OCI-LY7 (cell line): ENCODE measurements at regions not wholly inside any gene's neighbourhood (a gene's known extent, or its start where the extent isn't known, plus 50 kb on each side); places are given as distances from the start of the nearest gene placed in this dataset.

Experiments
- BruUV-seq: library from RNA; stranded (reverse); fragments of 400-500 nt; replicated peaks from 2 replicates; lab custom pipeline; 2021; lab: Mats Ljungman, UMichigan
- CTCF ChIA-PET: fragments of 300-600 bp; sonication (Branson Sonifier 250); formaldehyde crosslinking; loops from one replicate; lab custom pipeline; 2022; ENCODE audit warnings: antibody characterized with exemption; ENCODE audit not compliant: unreplicated experiment; lab: Charles Lee
- POLR2A ChIA-PET: fragments of 300-600 bp; sonication (Branson Sonifier 250); formaldehyde crosslinking; loops from one replicate; lab custom pipeline; 2022; ENCODE audit warnings: antibody characterized with exemption; lab: Charles Lee
- DNase-seq: peaks from one replicate; pipeline ENCODE4 v3.0.0-alpha.2; 2015; ENCODE audit warnings: low spot score
- H2AFZ ChIP-seq: fragments of 200-600 bp; sonication (generic), shearing (Covaris generic); 2 replicates; pipeline ENCODE4 v1.6.1; 2014; ENCODE audit warnings: mild to moderate bottlenecking, antibody characterized with exemption, low read length, moderate library complexity
- H3K27ac ChIP-seq: fragments of 200-600 bp; sonication (generic); 2 replicates; pipeline ENCODE4 v1.5.1; 2014; ENCODE audit warnings: mixed run types, low read depth, mild to moderate bottlenecking, moderate library complexity, low read length, inconsistent platforms; ENCODE audit not compliant: poor library complexity, severe bottlenecking
- H3K36me3 ChIP-seq: fragments of 200-600 bp; sonication (generic); 2 replicates; pipeline ENCODE4 v1.6.1; 2014; ENCODE audit warnings: mild to moderate bottlenecking, antibody characterized with exemption, low read length, moderate library complexity, mixed read lengths; ENCODE audit not compliant: insufficient read depth
- H3K4me1 ChIP-seq: fragments of 200-600 bp; sonication (generic); 2 replicates; pipeline ENCODE4 v1.5.1; 2014; ENCODE audit warnings: mild to moderate bottlenecking, low read length; ENCODE audit not compliant: insufficient read depth, poor library complexity, severe bottlenecking
- H3K4me2 ChIP-seq: fragments of 200-600 bp; sonication (generic); 2 replicates; pipeline ENCODE4 v1.6.1; 2014; ENCODE audit warnings: mild to moderate bottlenecking, low read length
- H3K4me3 ChIP-seq: fragments of 200-600 bp; sonication (generic); 2 replicates; pipeline ENCODE4 v1.5.1; 2014; ENCODE audit warnings: mild to moderate bottlenecking, low read depth, low read length; ENCODE audit not compliant: poor library complexity, severe bottlenecking
- H3K79me2 ChIP-seq: fragments of 200-600 bp; sonication (generic); 2 replicates; pipeline ENCODE4 v1.6.1; 2016; ENCODE audit warnings: low read depth, mild to moderate bottlenecking, low read length, moderate library complexity, mixed read lengths; ENCODE audit not compliant: insufficient read depth
- H3K9me2 ChIP-seq: fragments of 200-600 bp; sonication (generic); 2 replicates; pipeline ENCODE4 v1.6.1; 2016; ENCODE audit warnings: mild to moderate bottlenecking, low read length, mixed read lengths; ENCODE audit not compliant: insufficient read depth
- H3K9me3 ChIP-seq: fragments of 200-600 bp; sonication (generic); 2 replicates; pipeline ENCODE4 v1.6.1; 2014; ENCODE audit warnings: mild to moderate bottlenecking, mixed run types, low read length, mixed read lengths
- H4K20me1 ChIP-seq: fragments of 200-600 bp; sonication (generic); 2 replicates; pipeline ENCODE4 v1.6.1; 2014; ENCODE audit warnings: mild to moderate bottlenecking, antibody characterized with exemption, low read length, moderate library complexity, mixed read lengths; ENCODE audit not compliant: insufficient read depth
- EZH2phosphoT487 ChIP-seq: fragments of 200-600 bp; sonication (generic); IDR thresholded peaks from 2 replicates; pipeline ENCODE4 v1.6.1; 2018; ENCODE audit warnings: low read depth, borderline replicate concordance, mild to moderate bottlenecking, mixed run types, antibody characterized with exemption, low read length, moderate library complexity, mixed read lengths
- intact Hi-C: fragments of 100-400 bp; cut with micrococcal nuclease; formaldehyde crosslinking; loops from one replicate; pipeline ENCODE4 v1.10.0; 2022; ENCODE audit not compliant: unreplicated experiment
- TF ChIP-seq, protein P1 (sequence below): fragments of 200-600 bp; sonication (generic); conservative IDR thresholded peaks from 2 replicates; pipeline ENCODE4 v1.5.1; 2014; ENCODE audit warnings: mild to moderate bottlenecking, antibody characterized with exemption, low read length, moderate library complexity, mixed read lengths

DNA sequence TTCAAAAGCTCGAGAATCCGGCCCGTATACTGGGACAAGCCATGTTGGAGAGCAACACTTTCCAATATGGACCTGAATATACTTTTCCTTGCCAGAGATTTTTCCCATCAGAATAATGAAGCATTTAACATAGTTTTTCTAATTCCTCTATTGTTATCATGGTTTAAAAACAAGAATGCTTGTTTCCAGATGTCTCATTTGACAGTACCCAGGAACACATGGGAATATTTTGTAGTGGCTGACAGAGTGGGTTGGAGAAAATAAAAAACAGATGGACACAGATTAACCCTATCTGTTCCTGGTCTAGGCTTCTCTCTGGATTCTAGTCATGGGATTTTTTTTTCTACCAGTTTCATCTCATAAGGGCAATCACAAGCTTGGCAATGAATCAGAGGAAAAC lies 164.8 kb upstream of the CEP162 start:
- H3K27ac ChIP-seq, result no peak overlapping the region
- no peak for TF ChIP-seq EZH2phosphoT487
- TF ChIP-seq, protein P1, sequence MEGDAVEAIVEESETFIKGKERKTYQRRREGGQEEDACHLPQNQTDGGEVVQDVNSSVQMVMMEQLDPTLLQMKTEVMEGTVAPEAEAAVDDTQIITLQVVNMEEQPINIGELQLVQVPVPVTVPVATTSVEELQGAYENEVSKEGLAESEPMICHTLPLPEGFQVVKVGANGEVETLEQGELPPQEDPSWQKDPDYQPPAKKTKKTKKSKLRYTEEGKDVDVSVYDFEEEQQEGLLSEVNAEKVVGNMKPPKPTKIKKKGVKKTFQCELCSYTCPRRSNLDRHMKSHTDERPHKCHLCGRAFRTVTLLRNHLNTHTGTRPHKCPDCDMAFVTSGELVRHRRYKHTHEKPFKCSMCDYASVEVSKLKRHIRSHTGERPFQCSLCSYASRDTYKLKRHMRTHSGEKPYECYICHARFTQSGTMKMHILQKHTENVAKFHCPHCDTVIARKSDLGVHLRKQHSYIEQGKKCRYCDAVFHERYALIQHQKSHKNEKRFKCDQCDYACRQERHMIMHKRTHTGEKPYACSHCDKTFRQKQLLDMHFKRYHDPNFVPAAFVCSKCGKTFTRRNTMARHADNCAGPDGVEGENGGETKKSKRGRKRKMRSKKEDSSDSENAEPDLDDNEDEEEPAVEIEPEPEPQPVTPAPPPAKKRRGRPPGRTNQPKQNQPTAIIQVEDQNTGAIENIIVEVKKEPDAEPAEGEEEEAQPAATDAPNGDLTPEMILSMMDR, result no peak
- POLR2A ChIA-PET, result no interaction called here
- H3K9me2 ChIP-seq, result no peaks in the 10 kb centered on the region
- CTCF ChIA-PET, result no interaction called here
- H3K4me1 ChIP-seq, result no peaks in the 10 kb centered on the region
- H3K4me2 ChIP-seq, result no peak overlapping the region
- DNase-seq, result no peak
- H4K20me1 ChIP-seq, result no peaks in the 10 kb centered on the region
- intact Hi-C loops, result no loop called here
- H3K36me3 ChIP-seq, result no peaks in the 10 kb centered on the region
- H3K9me3 ChIP-seq, result no peaks in the 10 kb centered on the region
- H2AFZ ChIP-seq, result no peak overlapping the region
- H3K4me3 ChIP-seq, result no peak overlapping the region
- BruUV-seq, result no TSS peak
- no peaks in the 10 kb centered on the region for H3K79me2 ChIP-seq

DNA sequence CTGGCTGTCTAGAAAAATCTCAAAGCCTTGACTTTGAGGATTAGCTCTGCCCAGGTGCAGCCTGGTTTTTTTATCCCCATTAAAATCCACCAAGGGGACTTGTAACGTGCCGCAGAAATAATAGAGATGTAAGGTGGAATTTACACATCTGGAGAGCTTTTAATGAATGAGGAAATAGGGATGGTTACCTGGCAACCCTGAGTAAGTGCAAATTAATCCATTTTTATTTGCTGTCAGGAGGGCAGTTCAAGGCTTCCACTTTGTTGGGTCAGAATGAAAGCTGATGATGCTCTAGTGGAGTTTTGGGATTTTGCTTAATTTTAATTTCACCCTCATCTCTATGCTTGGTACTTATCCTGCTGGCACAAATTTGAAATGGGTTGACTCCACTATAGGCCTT lies 163.4 kb upstream of the CEP162 start:
- TF ChIP-seq, protein P1, result no peak
- no peak for TF ChIP-seq EZH2phosphoT487
- Histone ChIP-seq H2AFZ (no peak overlapping the region), H4K20me1 (no peaks in the 10 kb centered on the region), H3K9me2 (no peaks in the 10 kb centered on the region), H3K4me3 (no peak overlapping the region), H3K4me1 (no peaks in the 10 kb centered on the region), H3K79me2 (no peaks in the 10 kb centered on the region), H3K4me2 (no peak overlapping the region), H3K36me3 (no peaks in the 10 kb centered on the region), H3K27ac (no peak overlapping the region), H3K9me3 (no peaks in the 10 kb centered on the region)
- no peak for DNase-seq
- ChIA-PET CTCF (no interaction called here), POLR2A (no interaction called here)
- no TSS peak for BruUV-seq
- intact Hi-C loops, result no loop called here

DNA sequence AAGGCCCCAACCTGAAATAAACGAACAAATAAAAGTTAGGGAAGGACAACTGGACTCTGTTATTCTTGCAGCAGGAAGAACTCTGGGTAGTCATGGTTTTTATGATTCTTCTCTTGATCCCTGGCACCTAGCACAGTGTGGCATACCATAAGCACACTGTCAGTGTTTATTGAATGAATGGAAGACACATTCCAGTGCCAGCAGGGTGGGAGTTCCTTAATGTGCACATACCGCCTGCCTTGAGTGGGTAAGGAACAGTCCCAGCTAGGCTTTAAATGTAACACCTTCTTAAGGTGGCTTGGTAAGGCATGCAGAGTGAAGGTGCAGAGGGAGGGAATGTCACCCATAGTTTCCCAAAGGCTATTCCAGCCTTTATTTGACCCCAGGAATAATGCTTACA lies 162.9 kb upstream of the CEP162 start:
- no peak for DNase-seq
- Histone ChIP-seq H2AFZ (no peak overlapping the region), H4K20me1 (no peaks in the 10 kb centered on the region), H3K27ac (no peak overlapping the region), H3K9me3 (no peaks in the 10 kb centered on the region), H3K36me3 (no peaks in the 10 kb centered on the region), H3K4me1 (no peaks in the 10 kb centered on the region), H3K9me2 (no peaks in the 10 kb centered on the region), H3K4me3 (no peak overlapping the region), H3K4me2 (no peak overlapping the region), H3K79me2 (no peaks in the 10 kb centered on the region)
- BruUV-seq, result no TSS peak
- no peak for TF ChIP-seq EZH2phosphoT487
- TF ChIP-seq, protein P1, result no peak
- ChIA-PET CTCF (no interaction called here), POLR2A (no interaction called here)
- intact Hi-C loops, result no loop called here
